ENCODE measurements at regions not wholly inside any gene's neighbourhood (a gene's known extent, or its start where the extent isn't known, plus 50 kb on each side); places are given as distances from the start of the nearest gene placed in this dataset.

DNA sequence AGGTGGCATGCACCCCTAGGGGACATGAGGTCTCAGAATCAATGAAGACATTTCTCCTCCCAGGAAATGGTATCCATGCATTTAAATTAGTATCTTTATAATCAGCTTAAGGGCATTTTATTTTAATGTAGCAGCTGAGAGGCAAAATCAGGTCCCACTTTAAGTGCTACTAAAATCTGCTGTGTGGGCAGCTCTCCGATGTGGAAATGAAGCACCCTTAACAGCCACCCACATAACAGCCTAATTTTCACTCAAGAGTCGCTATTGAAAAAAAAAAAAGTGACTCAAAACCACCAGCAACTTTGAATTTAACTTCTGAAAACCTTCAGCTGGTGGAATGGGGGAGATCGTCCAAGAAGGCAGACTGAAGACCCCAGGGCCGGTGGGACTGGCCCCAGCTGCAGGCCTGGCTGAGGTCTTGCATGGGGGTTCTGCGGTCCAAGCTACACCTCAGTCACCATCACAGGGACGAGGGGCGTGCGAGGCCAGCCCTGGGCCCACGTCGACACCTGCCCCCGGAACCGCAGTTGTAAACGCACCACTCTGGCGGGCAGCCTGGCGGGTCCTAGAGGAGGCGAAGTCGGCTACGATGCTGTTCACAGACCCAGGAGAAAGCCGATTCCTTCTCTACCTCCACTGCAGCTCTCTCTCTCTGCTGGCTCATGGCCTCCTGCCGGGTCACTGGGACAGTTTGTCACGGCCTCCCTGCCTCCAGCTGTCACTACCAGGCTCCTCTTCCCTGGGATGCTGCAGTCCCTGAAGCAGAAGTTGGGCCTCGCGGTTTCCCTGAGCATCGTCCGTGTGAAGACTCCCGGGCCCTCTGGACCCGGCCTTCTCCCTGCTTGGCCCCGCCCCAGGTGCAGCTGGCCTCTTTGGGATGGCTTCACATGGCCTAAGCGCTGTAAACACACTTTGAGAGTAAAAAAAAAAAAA, 111.9 kb downstream of the KCNF1 start:
- Histone ChIP-seq H3K4me1 (no peaks in the 10 kb centered on the region), H2AFZ (replicated peaks) (no peak overlapping the region), H3F3A (ENCODE audit: low read depth) (no peaks in the 10 kb centered on the region), H3K36me3 (no peaks in the 10 kb centered on the region), H3K27ac (no peak overlapping the region), H3K9me3 (ENCODE audit: low read depth) (no peaks in the 10 kb centered on the region), H3K9ac (no peak overlapping the region), H3K4me3 (no peak overlapping the region), H3K27me3 (no peaks in the 10 kb centered on the region), H4K20me1 (ENCODE audit: low read depth) (no peaks in the 10 kb centered on the region), H3K79me2 (ENCODE audit: low read depth) (no peaks in the 10 kb centered on the region), H3K4me2 (no peak overlapping the region)
- no peak for DNase-seq (ENCODE audit: low spot score)
- Mint-ChIP-seq H3K4me1 (peaks cover 55% of the 10 kb centered on the region), H3K36me3 (no peaks in the 10 kb centered on the region), H3K9me3 (peaks cover 3% of the 10 kb centered on the region), H3K27ac (no peak overlapping the region), H3K27me3 (ENCODE audit: insufficient read depth, low read depth) (peaks cover 16% of the 10 kb centered on the region), H3K4me3 (no peak overlapping the region)
- TF ChIP-seq EZH2 (IDR thresholded peaks at IDR 0.05) (no peak), CTCF (IDR thresholded peaks at IDR 0.05) (no peak), EZH2phosphoT487 (IDR thresholded peaks at IDR 0.05) (no peak)

DNA sequence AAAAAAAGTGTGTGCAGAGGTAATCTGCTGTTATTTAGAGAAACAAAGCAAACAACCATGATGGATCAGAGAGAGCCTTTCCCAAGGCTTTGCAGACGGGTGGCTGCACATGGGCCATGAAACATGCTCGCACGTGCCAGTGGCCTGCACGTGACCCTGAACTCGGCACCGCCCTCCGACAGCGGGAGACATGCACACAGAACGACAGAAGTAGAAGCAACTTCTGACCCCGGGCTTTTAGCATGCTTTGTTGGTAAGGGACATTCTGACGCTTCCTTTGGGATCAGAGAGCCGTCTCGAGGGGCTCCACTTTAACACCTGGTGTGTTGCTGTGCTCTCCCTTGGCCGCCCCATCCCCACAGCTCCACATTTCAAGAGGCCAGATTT, 112.5 kb downstream of the KCNF1 start:
- Histone ChIP-seq H3K36me3 (no peaks in the 10 kb centered on the region), H4K20me1 (ENCODE audit: low read depth) (no peaks in the 10 kb centered on the region), H3K9ac (no peak overlapping the region), H3F3A (ENCODE audit: low read depth) (no peaks in the 10 kb centered on the region), H3K27me3 (no peaks in the 10 kb centered on the region), H3K4me3 (no peak overlapping the region), H2AFZ (replicated peaks) (no peak overlapping the region), H3K4me1 (no peaks in the 10 kb centered on the region), H3K4me2 (no peak overlapping the region), H3K79me2 (ENCODE audit: low read depth) (no peaks in the 10 kb centered on the region), H3K9me3 (ENCODE audit: low read depth) (no peaks in the 10 kb centered on the region), H3K27ac (no peak overlapping the region)
- peaks cover 16% of the 10 kb centered on the region for H3K27me3 Mint-ChIP-seq (ENCODE audit: insufficient read depth, low read depth)
- no peak for DNase-seq (ENCODE audit: low spot score)
- H3K4me1 Mint-ChIP-seq: peaks cover 55% of the 10 kb centered on the region
- H3K4me3 Mint-ChIP-seq: no peak overlapping the region
- no peaks in the 10 kb centered on the region for H3K36me3 Mint-ChIP-seq
- TF ChIP-seq EZH2phosphoT487 (IDR thresholded peaks at IDR 0.05): no peak
- no peak for TF ChIP-seq EZH2 (IDR thresholded peaks at IDR 0.05)
- no peak for TF ChIP-seq CTCF (IDR thresholded peaks at IDR 0.05)
- H3K9me3 Mint-ChIP-seq: peaks cover 3% of the 10 kb centered on the region
- H3K27ac Mint-ChIP-seq: peak overlapping the region; percentile 6

DNA sequence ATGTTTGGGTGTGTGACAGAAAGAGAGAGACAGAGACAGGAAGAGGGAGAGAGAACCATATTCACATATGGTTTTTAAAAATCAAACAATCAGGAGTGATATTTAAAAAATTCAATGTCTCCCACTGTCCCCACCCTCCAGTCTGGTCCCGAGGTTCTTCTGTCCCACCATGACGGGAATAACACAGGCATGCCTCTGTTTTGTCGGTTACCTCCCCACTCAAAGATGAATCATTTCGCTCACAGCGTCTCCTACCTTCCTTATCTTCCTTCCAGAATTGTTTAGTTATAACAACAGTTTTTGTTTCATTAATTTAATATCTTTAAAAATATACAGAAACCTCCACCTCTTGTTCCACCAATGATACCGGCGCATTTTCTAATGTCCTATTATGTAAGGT, 113.0 kb downstream of the KCNF1 start:
- DNase-seq (ENCODE audit: low spot score): no peak
- no peak overlapping the region for H3K4me3 ChIP-seq
- no peaks in the 10 kb centered on the region for H3K79me2 ChIP-seq (ENCODE audit: low read depth)
- H3K36me3 ChIP-seq: no peaks in the 10 kb centered on the region
- Mint-ChIP-seq H3K9me3 (peaks cover 3% of the 10 kb centered on the region), H3K4me1 (peaks cover 58% of the 10 kb centered on the region), H3K27me3 (ENCODE audit: insufficient read depth, low read depth) (peaks cover 18% of the 10 kb centered on the region), H3K4me3 (no peak overlapping the region), H3K36me3 (no peaks in the 10 kb centered on the region), H3K27ac (peak overlapping the region; percentile 6)
- no peaks in the 10 kb centered on the region for H3F3A ChIP-seq (ENCODE audit: low read depth)
- no peaks in the 10 kb centered on the region for H3K9me3 ChIP-seq (ENCODE audit: low read depth)
- H2AFZ ChIP-seq (replicated peaks): no peak overlapping the region
- no peaks in the 10 kb centered on the region for H4K20me1 ChIP-seq (ENCODE audit: low read depth)
- H3K27me3 ChIP-seq: no peaks in the 10 kb centered on the region
- H3K4me1 ChIP-seq: no peaks in the 10 kb centered on the region
- no peak for TF ChIP-seq EZH2phosphoT487 (IDR thresholded peaks at IDR 0.05)
- H3K4me2 ChIP-seq: no peak overlapping the region
- H3K27ac ChIP-seq: no peak overlapping the region
- no peak overlapping the region for H3K9ac ChIP-seq

- Histone ChIP-seq H3K9me3 (ENCODE audit: low read depth) (no peaks in the 10 kb centered on the region), H3K36me3 (no peaks in the 10 kb centered on the region), H4K20me1 (ENCODE audit: low read depth) (no peaks in the 10 kb centered on the region), H3F3A (ENCODE audit: low read depth) (no peaks in the 10 kb centered on the region), H3K4me3 (no peak overlapping the region), H3K4me1 (no peaks in the 10 kb centered on the region), H3K79me2 (ENCODE audit: low read depth) (no peaks in the 10 kb centered on the region), H3K27me3 (no peaks in the 10 kb centered on the region), H3K9ac (no peak overlapping the region), H3K27ac (no peak overlapping the region), H3K4me2 (no peak overlapping the region), H2AFZ (replicated peaks) (no peak overlapping the region)
- TF ChIP-seq CTCF (IDR thresholded peaks at IDR 0.05): no peak
- no peak for TF ChIP-seq EZH2 (IDR thresholded peaks at IDR 0.05)
- TF ChIP-seq EZH2phosphoT487 (IDR thresholded peaks at IDR 0.05): no peak
- H3K9me3 Mint-ChIP-seq: peaks cover 3% of the 10 kb centered on the region
- peaks cover 52% of the 10 kb centered on the region for H3K4me1 Mint-ChIP-seq
- peaks cover 18% of the 10 kb centered on the region for H3K27me3 Mint-ChIP-seq (ENCODE audit: insufficient read depth, low read depth)
- DNase-seq (ENCODE audit: low spot score): no peak
- H3K4me3 Mint-ChIP-seq: no peak overlapping the region
- H3K27ac Mint-ChIP-seq: peak overlapping the region; percentile 60
- no peaks in the 10 kb centered on the region for H3K36me3 Mint-ChIP-seq
Observed at GRCh38 chr2:11026286-11026921, 114.7 kb downstream of the KCNF1 start.

All from neural progenitor cell (in vitro differentiated cells).